ENCODE measurements at regions not wholly inside any gene's neighbourhood (a gene's known extent, or its start where the extent isn't known, plus 50 kb on each side); places are given as distances from the start of the nearest gene placed in this dataset.
"Not testable (repeated sequence)": the region's sequence is repeated elsewhere in the genome, so short reads cannot be mapped to it uniquely, and the experiment has no call there.

GRCh38 chr2:118604811-118605210 is 242.6 kb downstream of the EN1 start:
- DNase-seq = no peak

- no peak for DNase-seq
These were observed 243.1 kb downstream of the EN1 start for GRCh38 chr2:118604371-118604770.

GRCh38 chr2:118599141-118599540 is 248.3 kb downstream of the EN1 start:
- DNase-seq = no peak

GRCh38 chr2:118596620-118597019 is 250.8 kb downstream of the EN1 start:
- no peak for DNase-seq

GRCh38 chr2:118593257-118593656 is 254.2 kb downstream of the EN1 start:
- DNase-seq = no peak

- no peak for DNase-seq
These were observed 256.2 kb downstream of the EN1 start for GRCh38 chr2:118591223-118591622.

- DNase-seq = no peak
These were observed 257.7 kb downstream of the EN1 start for GRCh38 chr2:118589721-118590120.

GRCh38 chr2:118588850-118589249 is 258.6 kb downstream of the EN1 start:
- DNase-seq = no peak

- no peak for DNase-seq
These were observed 261.1 kb downstream of the EN1 start for GRCh38 chr2:118586312-118586711.

- no peak for DNase-seq
These were observed 262.6 kb downstream of the EN1 start for GRCh38 chr2:118584877-118585276.

GRCh38 chr2:118584062-118584749 is 263.2 kb downstream of the EN1 start:
- no peak for DNase-seq

GRCh38 chr2:118582058-118582457 is 265.4 kb downstream of the EN1 start:
- no peak for DNase-seq

GRCh38 chr2:118580651-118581050 is 266.8 kb downstream of the EN1 start:
- no peak for DNase-seq

- DNase-seq = no peak
These were observed 267.3 kb downstream of the EN1 start for GRCh38 chr2:118580107-118580506.

GRCh38 chr2:118577202-118577601 is 270.2 kb downstream of the EN1 start:
- no peak for DNase-seq

- DNase-seq = no peak
These were observed 271.2 kb downstream of the EN1 start for GRCh38 chr2:118576109-118576855.

GRCh38 chr2:118572380-118572779 is 275.1 kb downstream of the EN1 start:
- DNase-seq = not testable (repeated sequence)

- DNase-seq = no peak
These were observed 277.4 kb downstream of the EN1 start for GRCh38 chr2:118569876-118570535.

GRCh38 chr2:118568700-118569099 is 278.7 kb downstream of the EN1 start:
- DNase-seq = no peak

- DNase-seq = no peak
These were observed 281.5 kb downstream of the EN1 start for GRCh38 chr2:118565786-118566540.

GRCh38 chr2:118565301-118565700 is 282.1 kb downstream of the EN1 start:
- DNase-seq = no peak

GRCh38 chr2:118562144-118562543 is 285.3 kb downstream of the EN1 start:
- DNase-seq = no peak

- DNase-seq = no peak
These were observed 288.6 kb downstream of the EN1 start for GRCh38 chr2:118558846-118559245.
